ENCODE measurements at regions not wholly inside any gene's neighbourhood (a gene's known extent, or its start where the extent isn't known, plus 50 kb on each side); places are given as distances from the start of the nearest gene placed in this dataset.
"Not testable (repeated sequence)": the region's sequence is repeated elsewhere in the genome, so short reads cannot be mapped to it uniquely, and the experiment has no call there.

- intact Hi-C loops (cut with micrococcal nuclease), result no loop called here
- ATAC-seq (no peak), DNase-seq (no peak)
Observed at GRCh38 chr2:125172181-125172580, 1147.1 kb downstream of the CNTNAP5 start.

GRCh38 chr2:125175415-125175814 lies 1150.3 kb downstream of the CNTNAP5 start:
- ATAC-seq, result no peak
- no peak for DNase-seq
- intact Hi-C loops (cut with micrococcal nuclease), result no loop called here

GRCh38 chr2:125185691-125186270 lies 1160.7 kb downstream of the CNTNAP5 start:
- intact Hi-C loops (cut with micrococcal nuclease), result no loop called here
- no peak for ATAC-seq
- DNase-seq, result no peak

DNA sequence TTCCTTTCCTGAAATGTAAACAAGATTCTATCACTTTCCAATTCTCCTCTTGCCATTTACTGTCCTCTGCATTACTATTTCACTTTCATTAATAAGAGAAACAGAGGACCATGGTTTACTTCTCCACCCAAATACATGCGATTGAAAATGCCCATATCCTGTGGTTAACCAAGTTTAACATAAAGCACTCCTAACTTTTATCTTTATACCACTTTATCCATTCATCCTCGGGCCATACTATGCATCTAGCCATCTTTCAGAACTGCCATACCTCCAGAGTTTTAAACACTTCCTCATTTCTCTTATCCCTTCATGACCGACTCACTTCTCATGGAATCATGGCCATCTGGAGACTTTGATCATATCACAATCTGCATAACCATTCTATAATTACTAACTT lies 1182.3 kb downstream of the CNTNAP5 start:
- no peak for ATAC-seq
- intact Hi-C loops (cut with micrococcal nuclease), result no loop called here
- no peak for DNase-seq

DNA sequence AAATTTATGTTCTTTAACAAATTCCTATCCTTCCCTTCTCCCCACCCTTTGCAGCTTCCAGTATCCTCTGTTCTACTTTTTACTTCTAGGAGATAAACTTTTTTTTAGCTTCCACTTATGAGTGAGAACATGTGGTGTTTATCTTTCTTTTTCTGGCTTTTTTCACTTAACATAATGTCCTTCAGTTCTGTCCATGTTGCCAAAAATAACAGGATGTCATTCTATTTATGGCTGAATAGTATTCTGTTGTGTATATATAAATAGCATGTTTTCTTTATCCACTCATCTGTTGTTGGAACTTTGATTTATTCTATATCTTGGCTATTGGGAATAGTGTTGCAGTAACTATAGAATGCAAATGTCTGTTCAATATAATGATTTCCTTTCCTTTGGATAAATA lies 1191.2 kb downstream of the CNTNAP5 start:
- ATAC-seq (no peak), DNase-seq (no peak)
- intact Hi-C loops (cut with micrococcal nuclease), result no loop called here

DNA sequence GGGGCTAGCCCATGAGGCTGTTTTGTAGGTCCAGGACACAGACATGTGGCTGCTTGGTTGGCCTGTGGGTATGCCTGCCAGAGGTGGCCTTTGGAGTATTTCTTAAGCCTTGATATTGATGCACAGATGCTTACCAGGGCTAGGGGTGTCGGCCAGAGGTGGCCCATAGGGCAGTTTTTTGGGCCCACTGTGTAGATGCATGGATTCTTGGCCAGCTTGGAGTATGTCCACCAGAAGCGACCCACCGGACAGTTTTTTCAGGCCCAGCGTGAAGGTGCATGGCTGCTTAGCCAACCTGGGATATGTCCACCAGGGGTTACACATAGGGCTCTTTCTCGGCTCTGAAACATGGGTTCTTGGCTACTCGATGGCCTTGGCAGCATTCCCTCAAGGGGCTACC lies 1199.1 kb downstream of the CNTNAP5 start:
- no peak for ATAC-seq
- DNase-seq, result no peak
- intact Hi-C loops (cut with micrococcal nuclease), result no loop called here

DNA sequence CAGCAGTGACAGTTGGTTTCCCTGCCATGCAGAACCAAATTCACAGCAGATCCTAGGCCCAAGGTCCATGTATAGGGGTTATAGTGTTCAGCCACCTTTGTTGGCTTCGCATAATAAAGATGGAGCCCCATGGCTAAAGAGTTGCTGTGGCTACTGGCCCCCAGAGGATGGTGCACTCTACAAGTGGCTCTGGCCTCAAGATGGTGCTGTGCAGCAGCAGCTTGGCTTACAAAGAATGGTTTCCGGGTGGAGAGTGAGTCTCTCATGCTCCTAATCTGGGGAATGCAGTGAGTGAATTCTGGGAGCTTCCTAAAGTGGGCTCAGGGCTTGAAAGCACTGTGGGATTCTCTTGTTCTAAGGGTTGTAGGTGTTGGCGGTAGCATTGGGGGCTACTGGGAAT lies 1199.7 kb downstream of the CNTNAP5 start:
- DNase-seq, result no peak
- intact Hi-C loops (cut with micrococcal nuclease), result no loop called here
- ATAC-seq, result no peak

DNA sequence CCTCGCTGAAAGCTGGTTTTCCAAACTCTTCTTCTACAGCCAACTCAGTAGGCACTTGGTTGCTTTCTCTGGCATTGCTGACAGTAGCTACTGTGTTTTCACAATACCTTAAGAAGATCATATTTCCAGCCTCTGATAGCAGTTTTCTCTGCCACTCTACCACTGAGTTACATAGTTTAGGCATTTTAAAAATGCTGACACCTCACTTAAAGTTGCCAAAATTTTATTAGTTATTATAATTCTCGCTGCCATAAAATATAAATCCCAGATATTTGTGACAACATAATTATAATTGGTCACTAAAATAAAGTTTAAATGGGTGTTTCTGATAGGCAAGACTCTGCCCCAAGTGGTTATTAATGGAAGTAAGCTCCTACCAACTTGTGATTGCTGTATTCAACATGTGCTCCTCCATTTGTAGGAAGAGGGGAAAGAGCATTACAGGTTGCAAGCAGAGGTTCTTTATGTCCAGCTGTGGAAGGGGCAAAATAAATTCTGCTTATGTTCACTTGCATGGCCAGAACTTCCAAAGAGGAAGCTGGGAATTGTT lies 1202.8 kb downstream of the CNTNAP5 start:
- DNase-seq, result no peak
- intact Hi-C loops (cut with micrococcal nuclease), result no loop called here
- no peak for ATAC-seq

GRCh38 chr2:125240870-125241269 lies 1215.8 kb downstream of the CNTNAP5 start:
- intact Hi-C loops (cut with micrococcal nuclease), result no loop called here
- no peak for ATAC-seq

GRCh38 chr2:125243074-125243473 lies 1218.0 kb downstream of the CNTNAP5 start:
- no peak for DNase-seq
- no peak for ATAC-seq
- intact Hi-C loops (cut with micrococcal nuclease), result no loop called here

More at GRCh38 chr2:125240870-125241269, 1215.8 kb downstream of the CNTNAP5 start:
- DNase-seq, result no peak

GRCh38 chr2:125254010-125254409 lies 1228.9 kb downstream of the CNTNAP5 start:
- DNase-seq (no peak), ATAC-seq (no peak)
- intact Hi-C loops (cut with micrococcal nuclease), result no loop called here

GRCh38 chr2:125259451-125259850 lies 1234.4 kb downstream of the CNTNAP5 start:
- ATAC-seq, result no peak
- no peak for DNase-seq
- intact Hi-C loops (cut with micrococcal nuclease), result no loop called here

- DNase-seq; ATAC-seq; intact Hi-C loops (cut with micrococcal nuclease): not testable (repeated sequence)
Observed at GRCh38 chr2:125260366-125260930, 1235.4 kb downstream of the CNTNAP5 start.

DNA sequence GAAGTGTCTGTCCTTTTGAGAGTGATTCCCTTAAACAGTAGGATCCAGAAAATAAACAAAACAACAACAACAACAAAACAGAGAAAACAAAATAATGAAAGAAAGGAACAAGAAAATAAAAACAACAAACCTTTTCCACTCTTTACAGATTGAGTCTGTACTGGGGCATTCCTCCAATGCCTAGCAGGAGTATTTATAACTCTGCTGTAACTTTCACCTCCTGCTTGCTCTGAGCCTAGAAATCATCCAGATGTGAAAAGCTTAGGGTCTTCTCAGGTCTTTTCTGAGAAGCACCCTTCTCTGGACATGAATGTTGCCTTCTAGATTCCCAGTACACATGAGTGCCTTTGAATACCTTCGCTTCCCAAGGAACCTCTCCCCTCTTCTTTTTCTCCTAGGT lies 1239.4 kb downstream of the CNTNAP5 start:
- intact Hi-C loops (cut with micrococcal nuclease), result no loop called here
- no peak for ATAC-seq
- DNase-seq, result no peak

GRCh38 chr2:125267683-125268082 lies 1242.6 kb downstream of the CNTNAP5 start:
- no peak for DNase-seq
- ATAC-seq, result no peak
- intact Hi-C loops (cut with micrococcal nuclease), result no loop called here

- intact Hi-C loops (cut with micrococcal nuclease), result no loop called here
- ATAC-seq, result no peak
- no peak for DNase-seq
Observed at GRCh38 chr2:125272651-125273050, 1247.6 kb downstream of the CNTNAP5 start.

DNA sequence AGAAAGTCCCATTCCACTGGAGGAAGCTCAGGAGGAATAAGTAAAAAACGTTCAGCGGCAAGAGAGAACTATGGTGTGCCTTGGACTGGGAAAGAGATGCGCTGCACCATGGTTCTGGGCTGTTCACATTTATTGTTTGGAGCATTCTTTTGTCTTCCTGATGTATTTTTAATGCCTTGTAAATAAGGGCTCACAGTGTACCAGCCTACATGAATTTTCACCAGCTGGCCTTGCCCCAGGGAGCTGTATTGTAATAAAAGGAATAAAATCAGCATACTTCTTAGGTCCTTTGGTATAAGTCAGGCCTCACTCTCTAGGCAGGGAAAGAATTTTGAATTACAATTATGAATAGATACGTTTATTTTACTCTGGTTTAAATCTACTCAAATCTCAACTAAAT lies 1249.6 kb downstream of the CNTNAP5 start:
- ATAC-seq (no peak), DNase-seq (no peak)
- intact Hi-C loops (cut with micrococcal nuclease), result no loop called here

GRCh38 chr2:125280265-125280664 lies 1255.2 kb downstream of the CNTNAP5 start:
- ATAC-seq, result no peak
- intact Hi-C loops (cut with micrococcal nuclease), result no loop called here
- no peak for DNase-seq

GRCh38 chr2:125281242-125281641 lies 1256.2 kb downstream of the CNTNAP5 start:
- DNase-seq, result no peak

GRCh38 chr2:125296742-125297141 lies 1271.7 kb downstream of the CNTNAP5 start:
- ATAC-seq, result no peak
- no peak for DNase-seq
- intact Hi-C loops (cut with micrococcal nuclease), result no loop called here

More at GRCh38 chr2:125281242-125281641, 1256.2 kb downstream of the CNTNAP5 start:
- intact Hi-C loops (cut with micrococcal nuclease), result no loop called here
- no peak for ATAC-seq

DNA sequence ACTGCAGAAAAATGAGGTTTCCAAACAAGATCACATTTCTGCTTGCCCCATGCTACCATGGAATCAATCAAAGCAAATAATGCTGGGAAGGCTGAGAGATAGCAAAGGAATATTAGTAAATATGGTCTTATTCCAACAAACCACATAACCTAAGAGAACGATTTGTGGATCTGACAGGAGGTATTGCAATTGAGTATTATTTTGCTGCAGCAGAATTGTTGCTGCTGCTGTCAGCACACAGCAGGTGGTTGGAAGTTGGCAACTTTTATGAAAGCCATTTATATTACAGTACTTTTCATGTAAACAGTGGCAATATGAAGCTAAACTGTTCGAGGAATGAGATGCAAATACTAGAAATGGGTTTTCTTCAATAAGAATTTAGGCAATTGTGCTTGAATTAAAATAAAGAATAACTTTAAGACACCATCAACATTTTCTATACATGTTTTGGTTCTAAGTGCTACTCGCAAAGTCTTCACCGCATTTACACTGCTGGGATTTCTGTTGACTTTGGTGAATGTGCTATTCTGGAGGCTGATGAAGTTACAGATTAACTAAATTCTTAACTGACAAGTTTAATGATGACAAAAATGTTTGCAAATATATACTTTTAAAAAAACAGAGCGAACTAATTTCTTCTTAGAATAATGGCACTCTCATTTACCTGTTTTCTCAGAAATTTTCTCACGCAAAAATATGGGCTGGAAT lies 1285.7 kb downstream of the CNTNAP5 start:
- ATAC-seq (no peak), DNase-seq (no peak)
- intact Hi-C loops (cut with micrococcal nuclease), result no loop called here

All from left ventricle myocardium superior (tissue), 1 donor.